Smooth muscle cell (in vitro differentiated cells): ENCODE measurements at regions not wholly inside any gene's neighbourhood (a gene's known extent, or its start where the extent isn't known, plus 50 kb on each side); places are given as distances from the start of the nearest gene placed in this dataset.

Experiments used
- DNase-seq: peaks from one replicate; lab custom pipeline; 2025; ENCODE audit not compliant: unreplicated experiment; lab: John Stamatoyannopoulos, UW
- H2AFZ ChIP-seq: fragments of 200-600 bp; sonication (generic); 2 replicates; pipeline ENCODE4 v1.6.0; 2016; ENCODE audit warnings: antibody characterized with exemption, low read depth, mild to moderate bottlenecking
- H3F3A ChIP-seq: fragments of 200-600 bp; sonication (generic); 2 replicates; pipeline ENCODE4 v1.6.0; 2017; ENCODE audit warnings: antibody characterized with exemption, low read depth
- H3K27ac ChIP-seq: fragments of 200-600 bp; sonication (generic); 2 replicates; pipeline ENCODE4 v1.5.1; 2016; ENCODE audit warnings: low read depth, mild to moderate bottlenecking
- H3K27me3 ChIP-seq: fragments of 200-600 bp; sonication (generic); 2 replicates; pipeline ENCODE4 v1.6.1; 2016; ENCODE audit warnings: low read depth, mild to moderate bottlenecking
- H3K36me3 ChIP-seq: fragments of 200-600 bp; sonication (generic); 2 replicates; pipeline ENCODE4 v1.5.1; 2016; ENCODE audit warnings: low read depth
- H3K4me1 ChIP-seq: fragments of 200-600 bp; sonication (generic); 2 replicates; pipeline ENCODE4 v1.5.1; 2016; ENCODE audit warnings: low read depth
- H3K4me2 ChIP-seq: fragments of 200-600 bp; sonication (generic); 2 replicates; pipeline ENCODE4 v1.6.0; 2016; ENCODE audit warnings: mild to moderate bottlenecking
- H3K4me3 ChIP-seq: fragments of 200-600 bp; sonication (generic); 2 replicates; pipeline ENCODE4 v1.5.1; 2016; ENCODE audit warnings: mild to moderate bottlenecking
- H3K79me2 ChIP-seq: fragments of 200-600 bp; sonication (generic); 2 replicates; pipeline ENCODE4 v1.6.0; 2016; ENCODE audit warnings: low read depth, mild to moderate bottlenecking
- H3K9ac ChIP-seq: fragments of 200-600 bp; sonication (generic); 2 replicates; pipeline ENCODE4 v1.6.0; 2016; ENCODE audit warnings: low read depth
- H3K9me3 ChIP-seq: fragments of 200-600 bp; sonication (generic); replicated peaks from 2 replicates; pipeline ENCODE4 v1.5.1; 2016; ENCODE audit warnings: low read depth
- H4K20me1 ChIP-seq: fragments of 200-600 bp; sonication (generic); 2 replicates; pipeline ENCODE4 v1.6.0; 2016; ENCODE audit warnings: low read depth
- WGBS: methylation state at CpG from one replicate; pipeline ENCODE4 v1.1.7; 2016; ENCODE audit warnings: low lambda C conversion rate; 5-methylcytosine and 5-hydroxymethylcytosine counted together
- TF ChIP-seq, protein P1 (sequence below): fragments of 200-600 bp; sonication (generic); IDR thresholded peaks from 2 replicates; pipeline ENCODE4 v1.5.1; 2017; ENCODE audit warnings: borderline replicate concordance, mild to moderate bottlenecking, antibody characterized with exemption; ENCODE audit not compliant: insufficient read depth, poor library complexity, severe bottlenecking

DNA sequence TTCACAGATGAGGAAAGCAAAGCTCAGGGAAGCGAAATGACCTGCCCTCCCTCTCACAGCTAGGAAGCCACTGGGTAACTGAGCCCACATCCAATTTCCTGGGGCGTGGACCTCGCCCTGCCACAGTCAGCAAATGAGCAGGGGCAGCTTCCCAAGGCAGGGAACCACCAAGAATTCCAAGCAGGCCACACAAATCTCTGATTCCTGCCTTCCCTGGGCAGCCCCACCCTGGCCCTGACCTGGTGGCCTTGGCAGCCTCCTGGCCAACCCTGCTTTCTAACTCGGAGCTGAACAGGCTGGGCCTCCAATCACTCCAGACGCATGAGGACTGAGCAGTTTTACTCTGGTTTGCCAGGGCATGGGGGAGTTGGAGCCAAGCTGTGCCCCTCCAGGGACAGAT, 203.7 kb upstream of the TLE3 start:
- Histone ChIP-seq H3K36me3 (no peaks in the 10 kb centered on the region), H3K27me3 (no peaks in the 10 kb centered on the region), H4K20me1 (no peaks in the 10 kb centered on the region), H3K4me2 (no peak overlapping the region), H3K27ac (no peak overlapping the region), H3F3A (no peaks in the 10 kb centered on the region), H3K9me3 (no peaks in the 10 kb centered on the region), H3K9ac (no peak overlapping the region), H3K4me1 (no peaks in the 10 kb centered on the region), H3K4me3 (no peak overlapping the region), H3K79me2 (no peaks in the 10 kb centered on the region), H2AFZ (no peak overlapping the region)
- TF ChIP-seq, protein P1, sequence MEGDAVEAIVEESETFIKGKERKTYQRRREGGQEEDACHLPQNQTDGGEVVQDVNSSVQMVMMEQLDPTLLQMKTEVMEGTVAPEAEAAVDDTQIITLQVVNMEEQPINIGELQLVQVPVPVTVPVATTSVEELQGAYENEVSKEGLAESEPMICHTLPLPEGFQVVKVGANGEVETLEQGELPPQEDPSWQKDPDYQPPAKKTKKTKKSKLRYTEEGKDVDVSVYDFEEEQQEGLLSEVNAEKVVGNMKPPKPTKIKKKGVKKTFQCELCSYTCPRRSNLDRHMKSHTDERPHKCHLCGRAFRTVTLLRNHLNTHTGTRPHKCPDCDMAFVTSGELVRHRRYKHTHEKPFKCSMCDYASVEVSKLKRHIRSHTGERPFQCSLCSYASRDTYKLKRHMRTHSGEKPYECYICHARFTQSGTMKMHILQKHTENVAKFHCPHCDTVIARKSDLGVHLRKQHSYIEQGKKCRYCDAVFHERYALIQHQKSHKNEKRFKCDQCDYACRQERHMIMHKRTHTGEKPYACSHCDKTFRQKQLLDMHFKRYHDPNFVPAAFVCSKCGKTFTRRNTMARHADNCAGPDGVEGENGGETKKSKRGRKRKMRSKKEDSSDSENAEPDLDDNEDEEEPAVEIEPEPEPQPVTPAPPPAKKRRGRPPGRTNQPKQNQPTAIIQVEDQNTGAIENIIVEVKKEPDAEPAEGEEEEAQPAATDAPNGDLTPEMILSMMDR = no peak
- DNase-seq = no peak
- WGBS = 89% methylated on average over 5 of the region's 5 CpGs

- no peaks in the 10 kb centered on the region for H3K79me2 ChIP-seq
- no peaks in the 10 kb centered on the region for H4K20me1 ChIP-seq
- no peak overlapping the region for H2AFZ ChIP-seq
- H3K9ac ChIP-seq = no peak overlapping the region
- TF ChIP-seq, protein P1 = no peak
- H3F3A ChIP-seq = peaks cover 4% of the 10 kb centered on the region
- no peak overlapping the region for H3K4me2 ChIP-seq
- no peaks in the 10 kb centered on the region for H3K27me3 ChIP-seq
- no peaks in the 10 kb centered on the region for H3K9me3 ChIP-seq
- H3K27ac ChIP-seq = no peak overlapping the region
- H3K4me3 ChIP-seq = no peak overlapping the region
- WGBS = 76% methylated on average over 13 of the region's 13 CpGs
- no peak for DNase-seq
- no peaks in the 10 kb centered on the region for H3K36me3 ChIP-seq
- no peaks in the 10 kb centered on the region for H3K4me1 ChIP-seq
Observed at GRCh38 chr15:70299931-70300869, 202.5 kb upstream of the TLE3 start.

DNA sequence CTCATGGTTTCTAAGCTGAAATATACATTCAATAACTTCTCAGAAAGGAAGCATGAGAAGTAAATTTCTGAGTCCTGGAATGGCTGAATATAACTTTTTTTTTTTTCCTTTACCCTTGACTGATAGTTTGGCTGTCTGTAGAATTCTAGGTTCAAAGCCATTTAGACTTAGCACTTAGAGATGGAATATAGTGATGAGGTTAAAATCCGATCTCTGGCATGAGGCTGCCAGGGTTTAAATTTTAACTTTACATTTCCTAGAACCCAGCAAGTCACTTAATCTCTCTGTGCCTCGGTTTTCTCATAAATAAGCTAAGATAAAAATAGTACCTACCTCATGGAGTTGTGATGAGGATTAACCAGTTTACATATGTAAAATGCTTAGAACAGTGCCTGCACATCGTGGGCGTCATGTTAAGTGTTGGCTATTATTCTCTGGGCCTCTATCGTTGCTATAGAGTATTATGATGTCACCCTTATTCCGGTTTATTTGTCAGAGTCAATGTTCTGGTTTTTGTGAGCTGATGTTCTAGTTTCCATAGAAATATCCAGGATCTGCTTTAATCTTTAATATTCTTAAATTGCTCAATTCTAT, 199.8 kb upstream of the TLE3 start:
- H3K27me3 ChIP-seq = no peaks in the 10 kb centered on the region
- TF ChIP-seq, protein P1 = no peak
- no peak overlapping the region for H3K4me2 ChIP-seq
- H2AFZ ChIP-seq = no peak overlapping the region
- no peak overlapping the region for H3K4me3 ChIP-seq
- H3K4me1 ChIP-seq = no peaks in the 10 kb centered on the region
- H3K9me3 ChIP-seq = no peaks in the 10 kb centered on the region
- DNase-seq = no peak
- no peaks in the 10 kb centered on the region for H3K79me2 ChIP-seq
- no peak overlapping the region for H3K9ac ChIP-seq
- no peaks in the 10 kb centered on the region for H4K20me1 ChIP-seq
- no peak overlapping the region for H3K27ac ChIP-seq
- H3F3A ChIP-seq = peaks cover 17% of the 10 kb centered on the region
- no peaks in the 10 kb centered on the region for H3K36me3 ChIP-seq
- WGBS = 55% methylated on average over 6 of the region's 6 CpGs
